ENCODE measurements at regions not wholly inside any gene's neighbourhood (a gene's known extent, or its start where the extent isn't known, plus 50 kb on each side); places are given as distances from the start of the nearest gene placed in this dataset.

GRCh38 chr12:84689638-84690037, 223.0 kb downstream of the SLC6A15 start:
- Histone ChIP-seq H3K36me3 (ENCODE audit: control insufficient read depth in 2 of 3, insufficient read depth in 3 of 3, low read length in 3 of 3) (no peaks in the 10 kb centered on the region), H3K9me3 (ENCODE audit: control insufficient read depth in 2 of 3, insufficient read depth in 1 of 3, low read length in 3 of 3) (no peaks in the 10 kb centered on the region), H3K4me3 (ENCODE audit: low read length in 3 of 3) (no peak overlapping the region), H3K4me1 (ENCODE audit: control insufficient read depth in 2 of 3, insufficient read depth in 2 of 3, low read depth in 1 of 3, low read length in 3 of 3) (no peaks in the 10 kb centered on the region), H3K27ac (ENCODE audit: low read depth in 2 of 2, low read length in 2 of 2) (no peak overlapping the region), H3K27me3 (ENCODE audit: control insufficient read depth, insufficient read depth, low read length) (no peaks in the 10 kb centered on the region), H3K9ac (ENCODE audit: low read length in 3 of 3) (no peak overlapping the region)
- TF ChIP-seq, protein P1, sequence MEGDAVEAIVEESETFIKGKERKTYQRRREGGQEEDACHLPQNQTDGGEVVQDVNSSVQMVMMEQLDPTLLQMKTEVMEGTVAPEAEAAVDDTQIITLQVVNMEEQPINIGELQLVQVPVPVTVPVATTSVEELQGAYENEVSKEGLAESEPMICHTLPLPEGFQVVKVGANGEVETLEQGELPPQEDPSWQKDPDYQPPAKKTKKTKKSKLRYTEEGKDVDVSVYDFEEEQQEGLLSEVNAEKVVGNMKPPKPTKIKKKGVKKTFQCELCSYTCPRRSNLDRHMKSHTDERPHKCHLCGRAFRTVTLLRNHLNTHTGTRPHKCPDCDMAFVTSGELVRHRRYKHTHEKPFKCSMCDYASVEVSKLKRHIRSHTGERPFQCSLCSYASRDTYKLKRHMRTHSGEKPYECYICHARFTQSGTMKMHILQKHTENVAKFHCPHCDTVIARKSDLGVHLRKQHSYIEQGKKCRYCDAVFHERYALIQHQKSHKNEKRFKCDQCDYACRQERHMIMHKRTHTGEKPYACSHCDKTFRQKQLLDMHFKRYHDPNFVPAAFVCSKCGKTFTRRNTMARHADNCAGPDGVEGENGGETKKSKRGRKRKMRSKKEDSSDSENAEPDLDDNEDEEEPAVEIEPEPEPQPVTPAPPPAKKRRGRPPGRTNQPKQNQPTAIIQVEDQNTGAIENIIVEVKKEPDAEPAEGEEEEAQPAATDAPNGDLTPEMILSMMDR (IDR thresholded peaks at IDR 0.05; ENCODE audit: borderline replicate concordance, extremely low read depth, insufficient read depth): no peak
- no peak for FAIRE-seq
- DNase-seq: no peak
- intact Hi-C loops (cut with DNase I): no loop called here

- no peak for FAIRE-seq
- Histone ChIP-seq H3K27ac (ENCODE audit: low read depth in 2 of 2, low read length in 2 of 2) (no peak overlapping the region), H3K9me3 (ENCODE audit: control insufficient read depth in 2 of 3, insufficient read depth in 1 of 3, low read length in 3 of 3) (no peaks in the 10 kb centered on the region), H3K9ac (ENCODE audit: low read length in 3 of 3) (no peak overlapping the region), H3K4me1 (ENCODE audit: control insufficient read depth in 2 of 3, insufficient read depth in 2 of 3, low read depth in 1 of 3, low read length in 3 of 3) (no peaks in the 10 kb centered on the region), H3K4me3 (ENCODE audit: low read length in 3 of 3) (no peak overlapping the region), H3K36me3 (ENCODE audit: control insufficient read depth in 2 of 3, insufficient read depth in 3 of 3, low read length in 3 of 3) (no peaks in the 10 kb centered on the region), H3K27me3 (ENCODE audit: control insufficient read depth, insufficient read depth, low read length) (no peaks in the 10 kb centered on the region)
- intact Hi-C loops (cut with DNase I): no loop called here
- no peak for DNase-seq
- TF ChIP-seq, protein P1 (IDR thresholded peaks at IDR 0.05; ENCODE audit: borderline replicate concordance, extremely low read depth, insufficient read depth): no peak
Measured at GRCh38 chr12:84685379-84685778, 227.2 kb downstream of the SLC6A15 start.

DNA sequence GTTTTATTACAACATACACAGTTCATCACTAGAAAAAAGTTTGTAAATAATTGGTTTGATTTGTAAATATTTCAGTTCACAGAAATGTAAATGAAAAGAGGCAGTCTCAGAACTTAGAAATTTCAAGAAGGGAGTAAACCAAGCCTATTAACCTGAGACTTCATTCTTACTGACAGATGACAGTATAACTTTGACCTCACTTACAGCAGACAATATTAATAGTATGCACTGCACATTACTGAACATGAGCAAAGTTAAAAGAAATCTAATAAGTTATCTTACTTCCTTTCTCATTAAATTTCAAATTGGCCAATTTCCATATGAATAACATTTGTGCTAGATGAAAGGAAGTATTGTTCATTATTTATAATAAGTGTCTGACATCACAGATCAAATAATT, 235.8 kb downstream of the SLC6A15 start:
- no peak for DNase-seq
- H3K9ac ChIP-seq (ENCODE audit: low read length in 3 of 3): no peak overlapping the region
- intact Hi-C loops (cut with DNase I): no loop called here
- no peak overlapping the region for H3K4me3 ChIP-seq (ENCODE audit: low read length in 3 of 3)
- H3K27ac ChIP-seq (ENCODE audit: low read depth in 2 of 2, low read length in 2 of 2): no peak overlapping the region
- H3K9me3 ChIP-seq (ENCODE audit: control insufficient read depth in 2 of 3, insufficient read depth in 1 of 3, low read length in 3 of 3): no peaks in the 10 kb centered on the region
- no peaks in the 10 kb centered on the region for H3K36me3 ChIP-seq (ENCODE audit: control insufficient read depth in 2 of 3, insufficient read depth in 3 of 3, low read length in 3 of 3)
- H3K4me1 ChIP-seq (ENCODE audit: control insufficient read depth in 2 of 3, insufficient read depth in 2 of 3, low read depth in 1 of 3, low read length in 3 of 3): no peaks in the 10 kb centered on the region
- no peak for FAIRE-seq
- no peaks in the 10 kb centered on the region for H3K27me3 ChIP-seq (ENCODE audit: control insufficient read depth, insufficient read depth, low read length)
- TF ChIP-seq, protein P1 (IDR thresholded peaks at IDR 0.05; ENCODE audit: borderline replicate concordance, extremely low read depth, insufficient read depth): no peak

DNA sequence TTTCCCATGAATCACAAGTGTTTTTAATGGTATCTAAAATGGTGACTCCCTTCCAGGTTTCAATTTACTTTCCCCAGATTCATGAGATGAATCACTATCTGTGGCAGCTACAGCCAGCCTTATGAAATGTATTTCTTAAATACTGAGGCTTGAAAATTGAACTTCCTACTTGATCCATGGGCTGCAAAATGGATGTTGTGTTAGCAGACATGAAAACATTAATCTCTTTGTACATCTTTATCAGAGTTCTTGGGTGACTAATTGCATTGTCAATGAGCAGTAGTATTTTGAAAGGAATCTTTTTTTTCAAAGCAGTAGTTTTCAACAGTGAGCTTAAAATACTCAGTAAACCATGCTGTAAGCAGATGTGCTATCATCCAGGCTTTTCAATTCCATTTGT, 250.8 kb downstream of the SLC6A15 start:
- intact Hi-C loops (cut with DNase I): no loop called here
- no peak for FAIRE-seq
- Histone ChIP-seq H3K9me3 (ENCODE audit: control insufficient read depth in 2 of 3, insufficient read depth in 1 of 3, low read length in 3 of 3) (no peaks in the 10 kb centered on the region), H3K36me3 (ENCODE audit: control insufficient read depth in 2 of 3, insufficient read depth in 3 of 3, low read length in 3 of 3) (no peaks in the 10 kb centered on the region), H3K9ac (ENCODE audit: low read length in 3 of 3) (no peak overlapping the region), H3K27me3 (ENCODE audit: control insufficient read depth, insufficient read depth, low read length) (no peaks in the 10 kb centered on the region), H3K27ac (ENCODE audit: low read depth in 2 of 2, low read length in 2 of 2) (no peak overlapping the region), H3K4me1 (ENCODE audit: control insufficient read depth in 2 of 3, insufficient read depth in 2 of 3, low read depth in 1 of 3, low read length in 3 of 3) (no peaks in the 10 kb centered on the region), H3K4me3 (ENCODE audit: low read length in 3 of 3) (no peak overlapping the region)
- no peak for DNase-seq
- TF ChIP-seq, protein P1 (IDR thresholded peaks at IDR 0.05; ENCODE audit: borderline replicate concordance, extremely low read depth, insufficient read depth): no peak
